ENCODE measurements at regions not wholly inside any gene's neighbourhood (a gene's known extent, or its start where the extent isn't known, plus 50 kb on each side); places are given as distances from the start of the nearest gene placed in this dataset.
"Not testable (repeated sequence)": the region's sequence is repeated elsewhere in the genome, so short reads cannot be mapped to it uniquely, and the experiment has no call there.

DNA sequence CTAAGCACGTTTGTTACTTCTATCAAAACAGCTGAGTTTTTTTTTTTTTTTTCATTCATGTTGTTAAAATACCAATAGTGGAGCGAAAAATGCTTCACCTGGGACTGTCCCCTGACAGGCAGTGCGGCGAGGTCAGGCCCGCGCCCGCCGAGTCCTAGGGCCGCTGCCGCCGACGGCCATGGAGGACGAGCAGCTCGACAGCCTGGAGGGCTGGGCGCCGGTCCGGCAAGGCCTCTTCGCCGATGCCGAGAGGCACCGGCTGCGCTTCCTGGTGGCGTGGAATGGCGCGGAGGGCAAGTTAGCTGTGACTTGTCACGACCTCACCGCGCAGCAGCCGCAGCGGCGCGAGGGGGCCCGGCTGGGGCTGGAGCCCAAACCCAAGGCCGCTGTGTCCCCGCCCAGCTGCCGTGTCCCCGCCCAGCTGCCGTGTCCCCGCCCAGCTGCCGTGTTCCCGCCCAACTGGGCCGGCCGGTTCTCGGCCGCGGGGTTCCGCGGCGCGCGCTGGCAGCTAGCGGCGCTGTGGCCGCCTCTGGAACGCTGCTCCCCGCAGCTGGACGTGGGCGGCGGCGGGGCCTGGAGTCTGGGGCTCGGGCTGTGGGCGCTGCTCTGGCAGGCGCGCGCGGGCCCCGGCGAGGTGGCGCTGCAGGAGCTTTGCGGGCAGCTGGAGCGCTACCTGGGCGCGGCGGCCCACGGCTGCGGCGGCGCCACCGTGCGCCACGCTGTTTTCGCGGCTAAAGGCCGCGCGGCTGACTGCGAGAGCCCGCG is 56.7 kb upstream of the GOLGA8R start:
- DNase-seq (ENCODE audit: low read depth in 3 of 3): peak; percentile 2 to 44 (median 29)

DNA sequence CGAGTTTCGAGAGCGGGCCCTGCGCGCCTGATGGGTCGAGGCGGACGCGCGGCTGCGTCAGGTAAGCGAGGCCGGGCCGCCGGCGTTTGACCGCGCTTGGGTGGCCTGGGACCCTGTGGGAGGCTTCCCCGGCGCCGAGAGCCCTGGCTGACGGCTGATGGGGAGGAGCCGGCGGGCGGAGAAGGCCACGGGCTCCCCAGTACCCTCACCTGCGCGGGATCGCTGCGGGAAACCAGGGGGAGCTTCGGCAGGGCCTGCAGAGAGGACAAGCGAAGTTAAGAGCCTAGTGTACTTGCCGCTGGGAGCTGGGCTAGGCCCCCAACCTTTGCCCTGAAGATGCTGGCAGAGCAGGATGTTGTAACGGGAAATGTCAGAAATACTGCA is 57.3 kb upstream of the GOLGA8R start:
- DNase-seq (ENCODE audit: low read depth in 3 of 3): not testable (repeated sequence)

- not testable (repeated sequence) for DNase-seq (ENCODE audit: low read depth in 3 of 3)
These were observed 57.9 kb upstream of the GOLGA8R start for GRCh38 chr15:30471817-30472551.

DNA sequence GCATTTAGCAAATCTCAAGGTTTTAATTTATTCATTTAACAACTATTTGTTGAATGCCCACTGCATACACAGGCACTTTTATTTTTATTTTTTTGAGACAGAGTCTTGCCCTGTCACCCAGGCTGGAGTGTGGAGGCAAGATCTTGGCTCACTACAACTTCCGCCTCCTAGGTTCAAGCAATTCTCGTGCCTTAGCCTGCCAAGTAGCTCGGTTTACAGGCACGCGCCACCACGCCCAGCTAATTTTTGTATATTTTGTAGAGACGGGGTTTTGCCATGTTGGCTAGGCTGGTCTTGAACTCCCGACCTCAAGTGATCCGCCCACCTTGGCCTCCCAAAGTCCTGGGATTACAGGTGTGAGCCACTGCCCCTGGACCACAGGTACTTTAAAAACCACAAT is 67.0 kb upstream of the GOLGA8Q start:
- not testable (repeated sequence) for DNase-seq (ENCODE audit: low read depth in 3 of 3)

DNA sequence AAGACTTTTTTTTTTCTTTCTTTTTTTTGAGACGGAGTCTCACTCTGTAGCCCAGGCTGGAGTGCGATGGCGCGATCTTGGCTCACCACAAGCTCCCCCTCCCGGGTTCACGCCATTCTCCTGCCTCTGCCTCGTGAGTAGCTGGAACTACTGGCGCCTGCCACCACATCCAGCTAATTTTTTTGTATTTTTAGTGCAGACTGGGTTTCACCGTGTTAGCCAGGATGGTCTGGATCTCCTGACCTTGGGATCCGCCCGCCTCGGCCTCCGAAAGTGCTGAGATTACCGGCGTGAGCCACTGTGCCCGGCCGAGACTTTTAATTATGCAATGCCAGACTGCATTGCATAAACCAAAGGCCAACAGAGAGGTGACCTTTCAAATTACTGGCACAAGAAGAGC is 62.6 kb upstream of the GOLGA8Q start:
- DNase-seq (ENCODE audit: low read depth in 3 of 3): not testable (repeated sequence)

DNA sequence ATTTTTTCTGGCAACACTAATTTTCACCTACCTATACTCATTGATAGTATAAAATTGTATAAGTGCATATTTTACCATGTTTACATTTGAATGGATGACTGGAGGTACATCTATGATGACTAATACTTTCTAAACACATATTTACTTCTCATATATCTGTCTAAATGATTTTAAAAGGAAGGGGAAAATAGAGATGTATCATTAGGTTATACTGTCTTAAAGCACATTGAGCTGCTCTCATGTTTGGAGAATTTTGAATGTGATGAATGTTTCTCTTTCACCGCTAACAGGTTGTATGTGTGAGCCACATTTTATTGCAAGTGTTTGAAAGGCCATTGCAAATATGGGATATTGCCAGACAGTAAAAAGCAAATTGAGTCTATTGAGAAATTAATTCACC is 61.5 kb upstream of the GOLGA8Q start:
- DNase-seq (ENCODE audit: low read depth in 3 of 3): not testable (repeated sequence)

GRCh38 chr15:30493947-30494346 is 57.9 kb upstream of the GOLGA8Q start:
- not testable (repeated sequence) for DNase-seq (ENCODE audit: low read depth in 3 of 3)

- DNase-seq (ENCODE audit: low read depth in 3 of 3): not testable (repeated sequence)
These were observed 54.6 kb upstream of the GOLGA8Q start for GRCh38 chr15:30497275-30497674.

- not testable (repeated sequence) for DNase-seq (ENCODE audit: low read depth in 3 of 3)
These were observed 52.6 kb upstream of the GOLGA8Q start for GRCh38 chr15:30499233-30499632.

- DNase-seq (ENCODE audit: low read depth in 3 of 3): not testable (repeated sequence)
These were observed 51.3 kb upstream of the GOLGA8Q start for GRCh38 chr15:30500511-30500910.

Measured in stimulated activated CD4-positive, alpha-beta T cell treated with anti-CD3 and anti-CD28 coated beads, TNF-alpha, amount 100 ng/mL, for 4 hours (primary cell).